ENCODE measurements at regions not wholly inside any gene's neighbourhood (a gene's known extent, or its start where the extent isn't known, plus 50 kb on each side); places are given as distances from the start of the nearest gene placed in this dataset.

- FAIRE-seq (no peak), DNase-seq (ENCODE audit: low read depth) (peak; percentile 41)
- no peaks in the 10 kb centered on the region for H3K36me3 ChIP-seq (ENCODE audit: control insufficient read depth, insufficient read depth, low read length)
- H3K27me3 ChIP-seq (ENCODE audit: control insufficient read depth, insufficient read depth, low read length), result no peaks in the 10 kb centered on the region
- H3K4me3 ChIP-seq (ENCODE audit: low read depth, low read length), result no peak overlapping the region
- TF ChIP-seq CTCF (IDR thresholded peaks at IDR 0.05; ENCODE audit: insufficient read depth, low read length, severe bottlenecking), result no peak
Measured at GRCh38 chr15:91517491-91518200, 335.9 kb upstream of the SLCO3A1 start.

GRCh38 chr15:91520850-91521249, 332.7 kb upstream of the SLCO3A1 start:
- H3K27me3 ChIP-seq (ENCODE audit: control insufficient read depth, insufficient read depth, low read length), result no peaks in the 10 kb centered on the region
- peak; percentile 20 for DNase-seq (ENCODE audit: low read depth)
- no peaks in the 10 kb centered on the region for H3K36me3 ChIP-seq (ENCODE audit: control insufficient read depth, insufficient read depth, low read length)
- no peak for TF ChIP-seq CTCF (IDR thresholded peaks at IDR 0.05; ENCODE audit: insufficient read depth, low read length, severe bottlenecking)
- no peak for FAIRE-seq
- H3K4me3 ChIP-seq (ENCODE audit: low read depth, low read length), result no peak overlapping the region

- FAIRE-seq, result no peak
- Histone ChIP-seq H3K27me3 (ENCODE audit: control insufficient read depth, insufficient read depth, low read length) (no peaks in the 10 kb centered on the region), H3K4me3 (ENCODE audit: low read depth, low read length) (no peak overlapping the region), H3K36me3 (ENCODE audit: control insufficient read depth, insufficient read depth, low read length) (no peaks in the 10 kb centered on the region)
- TF ChIP-seq CTCF (IDR thresholded peaks at IDR 0.05; ENCODE audit: insufficient read depth, low read length, severe bottlenecking), result no peak
- no peak for DNase-seq (ENCODE audit: low read depth)
Measured at GRCh38 chr15:91521548-91521947, 332.0 kb upstream of the SLCO3A1 start.

- no peak for FAIRE-seq
- no peak overlapping the region for H3K4me3 ChIP-seq (ENCODE audit: low read depth, low read length)
- H3K36me3 ChIP-seq (ENCODE audit: control insufficient read depth, insufficient read depth, low read length), result no peaks in the 10 kb centered on the region
- peak; percentile 54 for DNase-seq (ENCODE audit: low read depth)
- no peak for TF ChIP-seq CTCF (IDR thresholded peaks at IDR 0.05; ENCODE audit: insufficient read depth, low read length, severe bottlenecking)
- H3K27me3 ChIP-seq (ENCODE audit: control insufficient read depth, insufficient read depth, low read length), result no peaks in the 10 kb centered on the region
Measured at GRCh38 chr15:91521996-91522395, 331.5 kb upstream of the SLCO3A1 start.

GRCh38 chr15:91522605-91523332, 330.7 kb upstream of the SLCO3A1 start:
- Histone ChIP-seq H3K4me3 (ENCODE audit: low read depth, low read length) (no peak overlapping the region), H3K27me3 (ENCODE audit: control insufficient read depth, insufficient read depth, low read length) (no peaks in the 10 kb centered on the region), H3K36me3 (ENCODE audit: control insufficient read depth, insufficient read depth, low read length) (no peaks in the 10 kb centered on the region)
- DNase-seq (ENCODE audit: low read depth), result peak; percentile 18
- no peak for TF ChIP-seq CTCF (IDR thresholded peaks at IDR 0.05; ENCODE audit: insufficient read depth, low read length, severe bottlenecking)
- peak; percentile 75 for FAIRE-seq
